GM12878 (cell line): ENCODE measurements at regions not wholly inside any gene's neighbourhood (a gene's known extent, or its start where the extent isn't known, plus 50 kb on each side); places are given as distances from the start of the nearest gene placed in this dataset.

ENCODE experiments used
- BHLHE40 ChIP-seq, 2 experiments: fragments of 450-650 bp in 1 of 2; IDR thresholded peaks; 2 replicates each; pipeline ENCODE4 v1.6.1; 2011 to 2017; ENCODE audit warnings: low read depth in 2 of 2, borderline replicate concordance in 1 of 2, improper control_type of control experiment in 1 of 2, low read length in 1 of 2, mild to moderate bottlenecking in 1 of 2
- CHD2 ChIP-seq: IDR thresholded peaks from 2 replicates; pipeline ENCODE4 v1.6.1; 2011; ENCODE audit warnings: low read depth, low read length, improper control_type of control experiment, borderline replicate concordance
- CTCF ChIP-seq, 3 experiments: IDR thresholded peaks in 2 of 3; conservative IDR thresholded peaks in 1 of 3; 2 replicates each; pipeline ENCODE4 v1.5.1; 2011; ENCODE audit warnings: low read depth in 3 of 3, low read length in 3 of 3, mild to moderate bottlenecking in 3 of 3, control low read depth in 2 of 3, moderate library complexity in 2 of 3, inconsistent platforms in 1 of 3, mixed read lengths in 1 of 3; ENCODE audit not compliant: control insufficient read depth in 2 of 3, insufficient read depth in 1 of 3; ENCODE audit errors: extremely low read depth in 1 of 3
- ELK1 ChIP-seq: IDR thresholded peaks from 2 replicates; pipeline ENCODE4 v1.6.1; 2012; ENCODE audit warnings: low read depth, low read length, improper control_type of control experiment
- ETV6 ChIP-seq, 2 experiments: fragments of 450-650 bp in 1 of 2; IDR thresholded peaks in 1 of 2; conservative IDR thresholded peaks in 1 of 2; 2 replicates each; pipeline ENCODE4 v1.6.1; 2014; ENCODE audit warnings: antibody characterized with exemption in 1 of 2, borderline replicate concordance in 1 of 2, low read depth in 1 of 2, mild to moderate bottlenecking in 1 of 2, moderate library complexity in 1 of 2
- EZH2 ChIP-seq: IDR thresholded peaks from 2 replicates; pipeline ENCODE4 v1.6.1; 2012; ENCODE audit warnings: low read depth, mild to moderate bottlenecking, control low read depth, inconsistent platforms, low read length, borderline replicate concordance; ENCODE audit not compliant: control insufficient read depth
- IKZF1 ChIP-seq: fragments of 450-650 bp; conservative IDR thresholded peaks from 2 replicates; pipeline ENCODE4 v1.6.1; 2017; ENCODE audit warnings: antibody characterized with exemption, mild to moderate bottlenecking
- MTA3 ChIP-seq: IDR thresholded peaks from 2 replicates; pipeline ENCODE4 v1.6.1; 2012; ENCODE audit warnings: low read length, inconsistent platforms, borderline replicate concordance
- POLR2AphosphoS5 ChIP-seq: IDR thresholded peaks from 2 replicates; pipeline ENCODE4 v1.6.1; 2011; ENCODE audit warnings: mild to moderate bottlenecking, low read length, inconsistent platforms
- RAD21 ChIP-seq: IDR thresholded peaks from 2 replicates; pipeline ENCODE4 v1.6.1; 2011; ENCODE audit warnings: mild to moderate bottlenecking, low read depth, low read length, moderate library complexity; ENCODE audit not compliant: insufficient read depth
- RELB ChIP-seq: fragments of 450-650 bp; IDR thresholded peaks from 2 replicates; pipeline ENCODE4 v1.6.1; 2017; ENCODE audit warnings: low read depth, mild to moderate bottlenecking, moderate library complexity
- SREBF1 ChIP-seq: IDR thresholded peaks from 2 replicates; pipeline ENCODE4 v1.6.1; 2012; ENCODE audit warnings: mild to moderate bottlenecking, low read length
- USF1 ChIP-seq: IDR thresholded peaks from 2 replicates; pipeline ENCODE4 v1.6.1; 2011; ENCODE audit warnings: borderline replicate concordance, low read depth, mild to moderate bottlenecking, moderate library complexity, mixed read lengths, low read length; ENCODE audit not compliant: insufficient read depth; ENCODE audit errors: extremely low read length
- ZNF384 ChIP-seq: IDR thresholded peaks from 2 replicates; pipeline ENCODE4 v1.6.1; 2012; ENCODE audit warnings: low read depth, mild to moderate bottlenecking, low read length, improper control_type of control experiment, borderline replicate concordance

- TF ChIP-seq SREBF1 = no peak
- no peak for TF ChIP-seq ETV6 (conservative IDR thresholded peaks at IDR 0.05 in 1 of 2, IDR thresholded peaks at IDR 0.05 in 1 of 2; ENCODE audit: borderline replicate concordance in 1 of 2, low read depth in 1 of 2)
- no peak for TF ChIP-seq IKZF1
- TF ChIP-seq MTA3 = no peak
- no peak for TF ChIP-seq CHD2
- TF ChIP-seq CTCF (IDR thresholded peaks at IDR 0.05 in 2 of 3, conservative IDR thresholded peaks at IDR 0.05 in 1 of 3; ENCODE audit: control insufficient read depth in 2 of 3, extremely low read depth in 1 of 3, insufficient read depth in 1 of 3, low read depth in 3 of 3, low read length in 3 of 3) = no peak
- no peak for TF ChIP-seq ZNF384
- TF ChIP-seq POLR2AphosphoS5 = no peak
- TF ChIP-seq EZH2 = no peak
- no peak for TF ChIP-seq ELK1
- no peak for TF ChIP-seq RAD21
- no peak for TF ChIP-seq BHLHE40 (IDR thresholded peaks at IDR 0.05; ENCODE audit: borderline replicate concordance in 1 of 2, low read depth in 2 of 2, low read length in 1 of 2)
- TF ChIP-seq RELB = no peak
- TF ChIP-seq USF1 = no peak
Observed at GRCh38 chr6:144746902-144747469, 461.9 kb downstream of the UTRN start.
